ENCODE measurements at regions not wholly inside any gene's neighbourhood (a gene's known extent, or its start where the extent isn't known, plus 50 kb on each side); places are given as distances from the start of the nearest gene placed in this dataset.

DNA sequence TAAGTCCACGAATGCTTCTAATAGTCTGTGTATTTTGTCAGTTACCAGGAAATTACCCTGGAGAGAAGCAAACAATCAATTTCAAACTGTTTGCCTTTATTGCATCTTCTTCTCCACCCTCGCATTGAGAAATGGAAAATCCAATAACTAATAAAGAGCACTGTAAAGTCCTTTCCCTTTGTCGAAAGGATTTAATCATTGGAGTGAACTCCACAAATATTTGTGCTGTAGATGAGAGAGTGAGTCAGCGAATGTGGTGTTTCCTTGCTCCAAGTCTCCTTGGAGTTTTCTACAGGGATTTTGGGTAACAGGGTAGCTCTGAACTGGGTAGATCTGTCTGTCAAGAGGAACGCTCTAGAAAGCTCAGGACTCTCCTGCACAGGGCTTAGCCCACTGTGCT is 240.2 kb downstream of the KCNS3 start:
- H3K4me3 ChIP-seq (ENCODE audit: low read depth, poor library complexity, severe bottlenecking), result no peak overlapping the region
- TF ChIP-seq POLR2A (IDR thresholded peaks at IDR 0.05), result no peak
- TF ChIP-seq, protein P1, sequence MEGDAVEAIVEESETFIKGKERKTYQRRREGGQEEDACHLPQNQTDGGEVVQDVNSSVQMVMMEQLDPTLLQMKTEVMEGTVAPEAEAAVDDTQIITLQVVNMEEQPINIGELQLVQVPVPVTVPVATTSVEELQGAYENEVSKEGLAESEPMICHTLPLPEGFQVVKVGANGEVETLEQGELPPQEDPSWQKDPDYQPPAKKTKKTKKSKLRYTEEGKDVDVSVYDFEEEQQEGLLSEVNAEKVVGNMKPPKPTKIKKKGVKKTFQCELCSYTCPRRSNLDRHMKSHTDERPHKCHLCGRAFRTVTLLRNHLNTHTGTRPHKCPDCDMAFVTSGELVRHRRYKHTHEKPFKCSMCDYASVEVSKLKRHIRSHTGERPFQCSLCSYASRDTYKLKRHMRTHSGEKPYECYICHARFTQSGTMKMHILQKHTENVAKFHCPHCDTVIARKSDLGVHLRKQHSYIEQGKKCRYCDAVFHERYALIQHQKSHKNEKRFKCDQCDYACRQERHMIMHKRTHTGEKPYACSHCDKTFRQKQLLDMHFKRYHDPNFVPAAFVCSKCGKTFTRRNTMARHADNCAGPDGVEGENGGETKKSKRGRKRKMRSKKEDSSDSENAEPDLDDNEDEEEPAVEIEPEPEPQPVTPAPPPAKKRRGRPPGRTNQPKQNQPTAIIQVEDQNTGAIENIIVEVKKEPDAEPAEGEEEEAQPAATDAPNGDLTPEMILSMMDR (IDR thresholded peaks at IDR 0.05), result no peak
- WGBS, 2 donors, result 72 to 83% methylated on average over 5 of the region's 5 CpGs
- intact Hi-C loops (cut with DNase I; ENCODE audit: low total_unique reads), result no loop called here
- DNase-seq (ENCODE audit: low spot score in 2 of 2), result no peak

- no peak for DNase-seq (ENCODE audit: low spot score in 2 of 2)
- WGBS, 2 donors, result 65 to 70% methylated on average over 2 of the region's 2 CpGs
- H3K4me3 ChIP-seq (ENCODE audit: low read depth, poor library complexity, severe bottlenecking), result no peak overlapping the region
- TF ChIP-seq, protein P1 (IDR thresholded peaks at IDR 0.05), result no peak
- no peak for TF ChIP-seq POLR2A (IDR thresholded peaks at IDR 0.05)
- intact Hi-C loops (cut with DNase I; ENCODE audit: low total_unique reads), result no loop called here
Measured at GRCh38 chr2:18117592-18117991, 239.1 kb downstream of the KCNS3 start.

GRCh38 chr2:18110222-18110621 is 231.8 kb downstream of the KCNS3 start:
- WGBS, 2 donors, result 41 to 78% methylated on average over 3 of the region's 3 CpGs
- intact Hi-C loops (cut with DNase I; ENCODE audit: low total_unique reads), result no loop called here
- DNase-seq (ENCODE audit: low spot score in 2 of 2), result no peak
- H3K4me3 ChIP-seq (ENCODE audit: low read depth, poor library complexity, severe bottlenecking), result no peak overlapping the region
- TF ChIP-seq, protein P1 (IDR thresholded peaks at IDR 0.05), result no peak
- TF ChIP-seq POLR2A (IDR thresholded peaks at IDR 0.05), result no peak

DNA sequence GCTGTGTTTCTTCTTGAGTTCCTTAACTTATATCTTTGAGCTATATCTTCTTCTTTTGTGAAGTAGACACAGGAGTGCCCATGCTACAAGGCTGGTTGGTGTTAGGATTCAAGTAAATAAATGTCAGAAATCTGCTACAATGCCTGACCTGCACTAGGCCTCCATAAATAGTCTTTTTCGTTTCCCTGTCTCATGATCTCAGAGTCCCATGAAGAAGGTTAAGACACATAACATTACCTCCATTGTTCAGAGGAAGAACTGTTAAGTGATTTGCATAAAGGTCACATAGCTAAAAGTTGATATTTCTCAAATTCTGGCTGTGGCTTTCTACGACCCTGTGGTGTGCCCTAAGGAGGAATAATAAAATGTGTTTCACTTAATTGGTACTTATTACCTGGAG is 228.4 kb downstream of the KCNS3 start:
- intact Hi-C loops (cut with DNase I; ENCODE audit: low total_unique reads), result no loop called here
- H3K4me3 ChIP-seq (ENCODE audit: low read depth, poor library complexity, severe bottlenecking), result no peak overlapping the region
- TF ChIP-seq POLR2A (IDR thresholded peaks at IDR 0.05), result no peak
- TF ChIP-seq, protein P1 (IDR thresholded peaks at IDR 0.05), result no peak
- 76 to 79% methylated on average over 2 of the region's 2 CpGs for WGBS, 2 donors
- no peak for DNase-seq (ENCODE audit: low spot score in 2 of 2)

DNA sequence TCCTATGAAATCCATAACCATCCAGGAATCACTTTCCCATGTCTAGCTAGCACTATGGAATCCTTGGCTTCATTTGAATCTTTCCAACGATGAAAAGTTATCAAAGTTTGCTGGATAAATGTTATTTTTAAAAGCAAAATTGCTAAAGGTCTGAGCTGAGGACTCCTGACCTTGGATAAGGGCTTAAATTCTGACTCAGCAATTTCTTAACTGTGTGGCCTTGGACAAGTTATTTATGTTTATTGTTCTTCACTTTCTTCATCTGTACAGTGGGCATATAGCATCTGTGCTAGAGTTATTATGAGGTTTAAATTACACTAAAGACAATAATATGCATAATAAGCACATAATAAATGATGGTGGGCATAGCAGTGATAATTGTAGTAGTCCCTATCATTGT is 227.5 kb downstream of the KCNS3 start:
- H3K4me3 ChIP-seq (ENCODE audit: low read depth, poor library complexity, severe bottlenecking), result no peak overlapping the region
- intact Hi-C loops (cut with DNase I; ENCODE audit: low total_unique reads), result no loop called here
- WGBS, 2 donors, result 72 to 78% methylated on average over 1 of the region's 1 CpG
- DNase-seq (ENCODE audit: low spot score in 2 of 2), result no peak
- TF ChIP-seq, protein P1 (IDR thresholded peaks at IDR 0.05), result no peak
- TF ChIP-seq POLR2A (IDR thresholded peaks at IDR 0.05), result no peak

- 78% methylated on average over 5 of the region's 5 CpGs for WGBS, 2 donors
- no peak overlapping the region for H3K4me3 ChIP-seq (ENCODE audit: low read depth, poor library complexity, severe bottlenecking)
- intact Hi-C loops (cut with DNase I; ENCODE audit: low total_unique reads), result no loop called here
- TF ChIP-seq, protein P1 (IDR thresholded peaks at IDR 0.05), result no peak
- TF ChIP-seq POLR2A (IDR thresholded peaks at IDR 0.05), result no peak
- no peak for DNase-seq (ENCODE audit: low spot score in 2 of 2)
Measured at GRCh38 chr2:18104595-18105224, 226.2 kb downstream of the KCNS3 start.
